GM23338 (cell line): ENCODE measurements at regions not wholly inside any gene's neighbourhood (a gene's known extent, or its start where the extent isn't known, plus 50 kb on each side); places are given as distances from the start of the nearest gene placed in this dataset.

Experiments
- ATAC-seq: fragments of 200-7000 bp; cut with Tn5 transposase; 3 replicates; pipeline ENCODE4 v1.9.1; 2020
- DNase-seq: peaks from one replicate; pipeline ENCODE4 v3.0.0-alpha.2; 2015; ENCODE audit warnings: low spot score
- H2AFZ ChIP-seq: fragments of 200-600 bp; sonication (generic); 2 replicates; pipeline ENCODE4 v1.8.0; 2016; ENCODE audit warnings: antibody characterized with exemption, mild to moderate bottlenecking, moderate library complexity
- H3F3A ChIP-seq: fragments of 200-600 bp; sonication (generic); replicated peaks from 2 replicates; pipeline ENCODE4 v1.8.0; 2017; ENCODE audit warnings: antibody characterized with exemption, mixed run types, low read depth
- H3K27ac ChIP-seq: fragments of 200-600 bp; sonication (generic); 2 replicates; pipeline ENCODE4 v1.6.1; 2016; ENCODE audit warnings: low read depth
- H3K27me3 ChIP-seq: fragments of 200-600 bp; sonication (generic); 2 replicates; pipeline ENCODE4 v1.8.0; 2016; ENCODE audit warnings: mild to moderate bottlenecking, mixed run types, moderate library complexity; ENCODE audit not compliant: insufficient read depth
- H3K36me3 ChIP-seq: fragments of 200-600 bp; sonication (generic); 2 replicates; pipeline ENCODE4 v1.8.0; 2016; ENCODE audit warnings: mild to moderate bottlenecking; ENCODE audit not compliant: insufficient read depth
- H3K4me1 ChIP-seq: fragments of 200-600 bp; sonication (generic); 2 replicates; pipeline ENCODE4 v1.8.0; 2016; ENCODE audit warnings: mild to moderate bottlenecking, moderate library complexity; ENCODE audit not compliant: insufficient read depth
- H3K4me2 ChIP-seq: fragments of 200-600 bp; sonication (generic); 2 replicates; pipeline ENCODE4 v1.7.1; 2017; ENCODE audit warnings: mixed run types
- H3K4me3 ChIP-seq: fragments of 200-600 bp; sonication (generic); 2 replicates; pipeline ENCODE4 v1.6.1; 2016; ENCODE audit warnings: mixed run types
- H3K79me2 ChIP-seq: fragments of 200-600 bp; sonication (generic); replicated peaks from 2 replicates; pipeline ENCODE4 v1.8.0; 2017; ENCODE audit warnings: mild to moderate bottlenecking; ENCODE audit not compliant: insufficient read depth
- H3K9me2 ChIP-seq: fragments of 200-600 bp; sonication (generic); 2 replicates; pipeline ENCODE4 v1.8.0; 2017; ENCODE audit not compliant: insufficient read depth
- H4K20me1 ChIP-seq: fragments of 200-600 bp; sonication (generic); replicated peaks from 2 replicates; pipeline ENCODE4 v1.8.0; 2017; ENCODE audit warnings: mild to moderate bottlenecking; ENCODE audit not compliant: insufficient read depth
- H3K27ac Mint-ChIP-seq: 2 replicates; pipeline ENCODE4 v1.8.0; 2020; ENCODE audit warnings: inconsistent platforms, mild to moderate bottlenecking, moderate library complexity, mixed read lengths
- H3K27me3 Mint-ChIP-seq: 3 replicates; pipeline ENCODE4 v1.8.0; 2022; ENCODE audit warnings: low read depth, mild to moderate bottlenecking, moderate library complexity, mixed read lengths, inconsistent platforms; ENCODE audit not compliant: insufficient read depth, poor library complexity
- H3K36me3 Mint-ChIP-seq: 3 replicates; pipeline ENCODE4 v1.8.0; 2021; ENCODE audit warnings: low read depth, mild to moderate bottlenecking, inconsistent platforms, moderate library complexity, mixed read lengths
- H3K4me1 Mint-ChIP-seq: 3 replicates; pipeline ENCODE4 v1.8.0; 2020; ENCODE audit warnings: mild to moderate bottlenecking, inconsistent platforms, mixed read lengths
- H3K4me3 Mint-ChIP-seq: 3 replicates; pipeline ENCODE4 v1.8.0; 2021; ENCODE audit warnings: moderate library complexity, mild to moderate bottlenecking, inconsistent platforms, mixed read lengths
- H3K9me3 Mint-ChIP-seq: 3 replicates; pipeline ENCODE4 v1.8.0; 2020; ENCODE audit warnings: moderate library complexity, mild to moderate bottlenecking, inconsistent platforms, mixed read lengths
- CREB1 ChIP-seq: fragments of 250-450 bp; sonication (Bioruptor Pico); IDR thresholded peaks from 2 replicates; pipeline ENCODE4 v1.5.0; 2020; ENCODE audit warnings: low read depth, mild to moderate bottlenecking, moderate library complexity
- ETS1 ChIP-seq: IDR thresholded peaks from 2 replicates; pipeline ENCODE4 v1.6.1; 2016; ENCODE audit warnings: antibody characterized with exemption
- EZH2 ChIP-seq: fragments of 200-600 bp; sonication (generic); IDR thresholded peaks from one replicate; pipeline ENCODE4 v1.8.0; 2017; ENCODE audit warnings: antibody characterized with exemption, mild to moderate bottlenecking, low read depth; ENCODE audit not compliant: unreplicated experiment
- EZH2phosphoT487 ChIP-seq: fragments of 200-600 bp; sonication (generic); IDR thresholded peaks from one replicate; pipeline ENCODE4 v1.8.1; 2018; ENCODE audit warnings: antibody characterized with exemption; ENCODE audit not compliant: unreplicated experiment
- JUNB ChIP-seq: IDR thresholded peaks from one replicate; pipeline ENCODE4 v1.6.1; 2016; ENCODE audit warnings: antibody characterized with exemption; ENCODE audit not compliant: unreplicated experiment
- NANOG ChIP-seq: IDR thresholded peaks from 2 replicates; pipeline ENCODE4 v1.6.1; 2016; ENCODE audit warnings: antibody characterized with exemption, borderline replicate concordance
- POLR2AphosphoS5 ChIP-seq: IDR thresholded peaks from 2 replicates; pipeline ENCODE4 v1.6.1; 2016; ENCODE audit warnings: antibody characterized with exemption, low read depth
- REST ChIP-seq: IDR thresholded peaks from one replicate; pipeline ENCODE4 v1.6.1; 2018; ENCODE audit warnings: antibody characterized with exemption; ENCODE audit not compliant: unreplicated experiment
- STAT1 ChIP-seq: IDR thresholded peaks from one replicate; pipeline ENCODE4 v1.6.1; 2016; ENCODE audit warnings: antibody characterized with exemption; ENCODE audit not compliant: unreplicated experiment
- ZNF114 ChIP-seq: fragments of 250-450 bp; sonication (Bioruptor Pico); IDR thresholded peaks from 2 replicates; pipeline ENCODE4 v1.5.0; 2020; ENCODE audit warnings: mild to moderate bottlenecking, moderate library complexity

GRCh38 chr5:10085185-10085584 is 164.5 kb downstream of the ATPSCKMT start (continued):
- TF ChIP-seq REST (no peak), CREB1 (CRISPR knock-in tag) (no peak), EZH2 (no peak)

- H3K27ac Mint-ChIP-seq, result no peak overlapping the region
- Histone ChIP-seq H3K4me2 (no peak overlapping the region), H3F3A (no peaks in the 10 kb centered on the region), H3K4me1 (no peaks in the 10 kb centered on the region), H3K36me3 (no peaks in the 10 kb centered on the region), H3K4me3 (no peak overlapping the region), H3K79me2 (no peaks in the 10 kb centered on the region), H3K9me2 (peaks cover 23% of the 10 kb centered on the region; the same call in 1 of the 2 replicates), H2AFZ (no peak overlapping the region), H3K27ac (no peak overlapping the region), H4K20me1 (no peaks in the 10 kb centered on the region), H3K27me3 (no peaks in the 10 kb centered on the region)
- TF ChIP-seq STAT1 (no peak), POLR2AphosphoS5 (no peak), CREB1 (CRISPR knock-in tag) (no peak), ZNF114 (CRISPR knock-in tag) (no peak), NANOG (no peak)
- no peaks in the 10 kb centered on the region; the same call in 2 of the 3 replicates for H3K36me3 Mint-ChIP-seq
- DNase-seq (no peak), ATAC-seq (no peak)
- peaks cover 5% of the 10 kb centered on the region; the same call in 2 of the 3 replicates for H3K4me1 Mint-ChIP-seq
- no peaks in the 10 kb centered on the region for H3K9me3 Mint-ChIP-seq
- H3K4me3 Mint-ChIP-seq, result no peak overlapping the region
- peaks cover 4% of the 10 kb centered on the region for H3K27me3 Mint-ChIP-seq
Measured at GRCh38 chr5:10081584-10081983, 168.1 kb downstream of the ATPSCKMT start.

- Mint-ChIP-seq H3K4me3 (no peak overlapping the region), H3K27me3 (no peaks in the 10 kb centered on the region), H3K36me3 (no peaks in the 10 kb centered on the region; the same call in 1 of the 3 replicates), H3K27ac (no peak overlapping the region), H3K9me3 (no peaks in the 10 kb centered on the region), H3K4me1 (peaks cover 5% of the 10 kb centered on the region; the same call in 2 of the 3 replicates)
- no peaks in the 10 kb centered on the region for H3K4me1 ChIP-seq
- H3K4me3 ChIP-seq, result no peak overlapping the region
- no peaks in the 10 kb centered on the region for H3K27me3 ChIP-seq
- no peak for TF ChIP-seq ZNF114 (CRISPR knock-in tag)
- no peak for TF ChIP-seq JUNB
- no peak for TF ChIP-seq ETS1
- TF ChIP-seq POLR2AphosphoS5, result no peak
- no peak for TF ChIP-seq NANOG
- TF ChIP-seq EZH2phosphoT487, result no peak
- no peak for TF ChIP-seq STAT1
- no peaks in the 10 kb centered on the region for H3K36me3 ChIP-seq
- H3F3A ChIP-seq, result no peaks in the 10 kb centered on the region
- DNase-seq (no peak), ATAC-seq (no peak)
- H3K27ac ChIP-seq, result no peak overlapping the region
- H3K4me2 ChIP-seq, result no peak overlapping the region
- peak overlapping the region; percentile 23; the same call in 1 of the 2 replicates for H2AFZ ChIP-seq
- H3K79me2 ChIP-seq, result no peaks in the 10 kb centered on the region
- peaks cover 15% of the 10 kb centered on the region; the same call in 1 of the 2 replicates for H3K9me2 ChIP-seq
- no peaks in the 10 kb centered on the region for H4K20me1 ChIP-seq
Measured at GRCh38 chr5:10077791-10078545, 171.7 kb downstream of the ATPSCKMT start.
